ENCODE measurements at regions not wholly inside any gene's neighbourhood (a gene's known extent, or its start where the extent isn't known, plus 50 kb on each side); places are given as distances from the start of the nearest gene placed in this dataset.

GRCh38 chr6:141634269-141634668, 498.5 kb upstream of the GJE1 start:
- TF ChIP-seq CTCF (IDR thresholded peaks at IDR 0.05; ENCODE audit: insufficient read depth, low read length, severe bottlenecking) = no peak
- Histone ChIP-seq H3K36me3 (ENCODE audit: control insufficient read depth, insufficient read depth, low read length) (no peaks in the 10 kb centered on the region), H3K27me3 (ENCODE audit: control insufficient read depth, insufficient read depth, low read length) (no peaks in the 10 kb centered on the region), H3K4me3 (ENCODE audit: low read depth, low read length) (no peak overlapping the region)
- no peak for FAIRE-seq
- DNase-seq (ENCODE audit: low read depth) = no peak

- no peak for TF ChIP-seq CTCF (IDR thresholded peaks at IDR 0.05; ENCODE audit: insufficient read depth, low read length, severe bottlenecking)
- Histone ChIP-seq H3K36me3 (ENCODE audit: control insufficient read depth, insufficient read depth, low read length) (no peaks in the 10 kb centered on the region), H3K27me3 (ENCODE audit: control insufficient read depth, insufficient read depth, low read length) (peaks cover 1% of the 10 kb centered on the region), H3K4me3 (ENCODE audit: low read depth, low read length) (no peak overlapping the region)
- no peak for DNase-seq (ENCODE audit: low read depth)
- FAIRE-seq = no peak
Observed at GRCh38 chr6:141624301-141624700, 508.4 kb upstream of the GJE1 start.

- FAIRE-seq (no peak), DNase-seq (ENCODE audit: low read depth) (no peak)
- H3K27me3 ChIP-seq (ENCODE audit: control insufficient read depth, insufficient read depth, low read length) = no peaks in the 10 kb centered on the region
- no peak overlapping the region for H3K4me3 ChIP-seq (ENCODE audit: low read depth, low read length)
- no peaks in the 10 kb centered on the region for H3K36me3 ChIP-seq (ENCODE audit: control insufficient read depth, insufficient read depth, low read length)
- no peak for TF ChIP-seq CTCF (IDR thresholded peaks at IDR 0.05; ENCODE audit: insufficient read depth, low read length, severe bottlenecking)
Observed at GRCh38 chr6:141618180-141618581, 514.5 kb upstream of the GJE1 start.

- DNase-seq (ENCODE audit: low read depth) (peak; percentile 55), FAIRE-seq (peak; percentile 23)
- peak; percentile 23 for TF ChIP-seq CTCF (IDR thresholded peaks at IDR 0.05; ENCODE audit: insufficient read depth, low read length, severe bottlenecking)
- Histone ChIP-seq H3K27me3 (ENCODE audit: control insufficient read depth, insufficient read depth, low read length) (no peaks in the 10 kb centered on the region), H3K4me3 (ENCODE audit: low read depth, low read length) (no peak overlapping the region), H3K36me3 (ENCODE audit: control insufficient read depth, insufficient read depth, low read length) (no peaks in the 10 kb centered on the region)
Observed at GRCh38 chr6:141610741-141611140, 522.0 kb upstream of the GJE1 start.

DNA sequence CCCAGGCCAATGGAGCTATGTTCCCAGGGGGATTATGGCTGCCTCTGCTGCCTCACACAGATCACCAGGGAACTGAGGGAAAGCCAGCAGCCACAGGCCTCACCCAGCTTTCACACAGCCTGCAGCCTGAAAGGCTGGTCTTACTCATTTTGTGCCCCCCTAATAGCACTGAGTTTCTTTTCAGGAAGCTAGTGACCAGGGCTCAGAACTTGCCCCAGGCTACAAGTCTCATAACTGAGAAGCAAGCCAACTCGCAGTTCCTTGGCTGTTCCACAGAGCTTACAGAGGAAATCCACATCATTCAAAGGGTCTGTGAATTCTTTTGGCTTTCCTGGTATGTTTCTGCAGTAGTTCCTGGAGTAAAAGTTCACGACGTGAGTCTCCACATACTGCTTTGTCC, 524.8 kb upstream of the GJE1 start:
- FAIRE-seq = no peak
- Histone ChIP-seq H3K4me3 (ENCODE audit: low read depth, low read length) (no peak overlapping the region), H3K27me3 (ENCODE audit: control insufficient read depth, insufficient read depth, low read length) (no peaks in the 10 kb centered on the region), H3K36me3 (ENCODE audit: control insufficient read depth, insufficient read depth, low read length) (no peaks in the 10 kb centered on the region)
- no peak for DNase-seq (ENCODE audit: low read depth)
- TF ChIP-seq CTCF (IDR thresholded peaks at IDR 0.05; ENCODE audit: insufficient read depth, low read length, severe bottlenecking) = no peak

DNA sequence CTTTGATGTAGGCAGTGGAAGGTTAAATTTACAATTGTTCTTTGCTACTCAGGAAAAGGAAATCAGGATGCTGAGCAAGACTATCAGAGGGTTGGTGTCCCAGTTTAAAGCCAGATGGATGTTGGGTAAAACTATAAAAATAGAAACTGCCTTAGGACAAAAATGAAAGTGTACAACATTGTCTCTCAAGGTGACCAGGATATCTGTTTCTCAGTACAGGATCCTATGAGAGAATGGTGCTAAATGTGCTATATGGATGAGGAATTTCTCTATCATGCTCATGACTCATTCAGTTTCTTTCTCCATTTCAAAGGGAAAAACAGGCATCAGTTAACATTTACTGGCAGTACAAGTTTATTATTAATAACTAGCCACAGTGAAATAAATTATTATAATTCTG, 534.2 kb upstream of the GJE1 start:
- DNase-seq (ENCODE audit: low read depth) (peak; percentile 52), FAIRE-seq (no peak)
- Histone ChIP-seq H3K4me3 (ENCODE audit: low read depth, low read length) (no peak overlapping the region), H3K36me3 (ENCODE audit: control insufficient read depth, insufficient read depth, low read length) (no peaks in the 10 kb centered on the region), H3K27me3 (ENCODE audit: control insufficient read depth, insufficient read depth, low read length) (no peaks in the 10 kb centered on the region)
- TF ChIP-seq CTCF (IDR thresholded peaks at IDR 0.05; ENCODE audit: insufficient read depth, low read length, severe bottlenecking) = no peak

Measured in bronchial epithelial cell (primary cell).